GM10248 (cell line): ENCODE measurements at regions not wholly inside any gene's neighbourhood (a gene's known extent, or its start where the extent isn't known, plus 50 kb on each side); places are given as distances from the start of the nearest gene placed in this dataset.

Experiments
- CTCF ChIA-PET: fragments of 300-600 bp; sonication (Branson Sonifier 250); formaldehyde crosslinking; extraction: SDS; loops from one replicate; lab custom pipeline; 2021; ENCODE audit warnings: antibody characterized with exemption; lab: Yijun Ruan, JAX
- POLR2A ChIA-PET: fragments of 350-650 bp; sonication (Branson Sonifier 250); formaldehyde crosslinking; extraction: SDS; loops from one replicate; lab custom pipeline; 2020; ENCODE audit warnings: antibody characterized with exemption; lab: Yijun Ruan, JAX
- DNase-seq: peaks from one replicate; pipeline ENCODE4 v3.0.0; 2012; ENCODE audit errors: extremely low spot score
- CTCF ChIP-seq: IDR thresholded peaks from 2 replicates; pipeline ENCODE4 v1.5.1; 2012; ENCODE audit warnings: mild to moderate bottlenecking, low read depth; ENCODE audit errors: extremely low read depth, missing control alignments, control extremely low read depth

- POLR2A ChIA-PET, result no interaction called here
- no peak for DNase-seq
- CTCF ChIA-PET, result interaction anchor here (1.6 kb wide), 1 partner anchor 12 kb away, joined by 5 read pairs; no protein-coding TSS in a partner anchor
- TF ChIP-seq CTCF, result no peak
Observed at GRCh38 chr2:236769981-236770671, 200.5 kb downstream of the ACKR3 start.

- TF ChIP-seq CTCF, result no peak
- ChIA-PET POLR2A (no interaction called here), CTCF (no interaction called here)
- DNase-seq, result no peak
Observed at GRCh38 chr2:236772220-236772837, 202.7 kb downstream of the ACKR3 start.

GRCh38 chr2:236773206-236773605 lies 203.6 kb downstream of the ACKR3 start:
- POLR2A ChIA-PET, result no interaction called here
- DNase-seq, result no peak
- TF ChIP-seq CTCF, result no peak
- CTCF ChIA-PET, result no interaction called here

GRCh38 chr2:236774171-236774570 lies 204.5 kb downstream of the ACKR3 start:
- TF ChIP-seq CTCF, result no peak
- POLR2A ChIA-PET, result no interaction called here
- no peak for DNase-seq
- CTCF ChIA-PET, result no interaction called here

GRCh38 chr2:236775511-236775910 lies 205.9 kb downstream of the ACKR3 start:
- ChIA-PET CTCF (no interaction called here), POLR2A (no interaction called here)
- no peak for DNase-seq
- TF ChIP-seq CTCF, result no peak

GRCh38 chr2:236776206-236776605 lies 206.6 kb downstream of the ACKR3 start:
- POLR2A ChIA-PET, result no interaction called here
- CTCF ChIA-PET, result interaction anchor here (0.7 to 0.8 kb wide), 2 partner anchors 14 to 579 kb away, joined by 3 read pairs; no protein-coding TSS in a partner anchor
- no peak for TF ChIP-seq CTCF
- DNase-seq, result no peak
